ENCODE measurements at regions not wholly inside any gene's neighbourhood (a gene's known extent, or its start where the extent isn't known, plus 50 kb on each side); places are given as distances from the start of the nearest gene placed in this dataset.

GRCh38 chr5:8727396-8727795, 818.5 kb downstream of the SEMA5A start:
- H3K9ac ChIP-seq (ENCODE audit: control insufficient read depth, insufficient read depth, low read length): no peak overlapping the region
- no peaks in the 10 kb centered on the region for H4K20me1 ChIP-seq (ENCODE audit: control insufficient read depth, insufficient read depth)
- ATAC-seq (no peak), FAIRE-seq (no peak), DNase-seq (ENCODE audit: low read depth, low spot score) (no peak)
- ChIA-PET POLR2A (no interaction called here), SMC1A (ENCODE audit: uncharacterized antibody, unreplicated experiment) (no interaction called here), RAD21 (ENCODE audit: unreplicated experiment) (no interaction called here), CTCF (no interaction called here)
- no peaks in the 10 kb centered on the region for H3K9me3 ChIP-seq (replicated peaks; ENCODE audit: control insufficient read depth, insufficient read depth, low read length)
- H2AFZ ChIP-seq (ENCODE audit: control insufficient read depth, low read depth, low read length): no peak overlapping the region
- no peaks in the 10 kb centered on the region for H3K36me3 ChIP-seq (ENCODE audit: control insufficient read depth in 2 of 2, insufficient read depth in 2 of 2, low read length in 1 of 2)
- no peak overlapping the region for H3K4me3 ChIP-seq
- TF ChIP-seq ZBTB33 (IDR thresholded peaks at IDR 0.05) (no peak), CEBPB (IDR thresholded peaks at IDR 0.05; ENCODE audit: borderline replicate concordance in 1 of 2, low read depth in 2 of 2, low read length in 2 of 2) (no peak), CEBPZ (IDR thresholded peaks at IDR 0.05; ENCODE audit: low read depth, low read length) (no peak)
- WGBS (ENCODE audit: insufficient coverage, insufficient replicate concordance, low lambda C conversion rate, missing lambda C conversion rate): 10% methylated on average over 4 of the region's 4 CpGs
- in situ Hi-C loops (cut with MboI) (no loop called here), intact Hi-C loops (cut with micrococcal nuclease; ENCODE audit: unreplicated experiment) (no loop called here)
- H3K79me2 ChIP-seq (ENCODE audit: control insufficient read depth, insufficient read depth, low read length): no peaks in the 10 kb centered on the region
- no TSS peak for BruUV-seq (replicated peaks)
- H3K27me3 ChIP-seq (replicated peaks in 1 of 2; ENCODE audit: control insufficient read depth in 2 of 2, insufficient read depth in 2 of 2, low read length in 1 of 2): no peaks in the 10 kb centered on the region
- H3K4me1 ChIP-seq (ENCODE audit: control insufficient read depth, insufficient read depth, low read length): no peaks in the 10 kb centered on the region
- no peak overlapping the region for H3K4me2 ChIP-seq (ENCODE audit: control insufficient read depth, insufficient read depth)
- no peak overlapping the region for H3K27ac ChIP-seq (ENCODE audit: control insufficient read depth, insufficient read depth)

Data from GM12878 (cell line).